GM13977 (cell line): ENCODE measurements at regions not wholly inside any gene's neighbourhood (a gene's known extent, or its start where the extent isn't known, plus 50 kb on each side); places are given as distances from the start of the nearest gene placed in this dataset.

Experiments
- DNase-seq: peaks from one replicate; pipeline ENCODE4 v3.0.0; 2012; ENCODE audit warnings: low spot score
- CTCF ChIP-seq: IDR thresholded peaks from 2 replicates; pipeline ENCODE4 v1.5.1; 2012; ENCODE audit warnings: mild to moderate bottlenecking, control low read depth; ENCODE audit not compliant: insufficient read depth; ENCODE audit errors: extremely low read depth, missing control alignments
- in situ Hi-C: fragments of 300-500 bp; cut with MboI; formaldehyde crosslinking; loops from one replicate; pipeline ENCODE4 v1.12.0; 2022; ENCODE audit warnings: low sequenced_read_pairs, low pct_unique_long_range_greater_than_20kb, mixed read lengths, inconsistent platforms; ENCODE audit not compliant: unreplicated experiment

- in situ Hi-C loops: no loop called here
- DNase-seq: peak; percentile 38
- TF ChIP-seq CTCF: peak; percentile 29
Measured at GRCh38 chr1:243946946-243947345, 96.9 kb upstream of the AKT3 start.

GRCh38 chr1:243946253-243946652 lies 96.2 kb upstream of the AKT3 start:
- in situ Hi-C loops: no loop called here
- no peak for TF ChIP-seq CTCF
- DNase-seq: no peak

DNA sequence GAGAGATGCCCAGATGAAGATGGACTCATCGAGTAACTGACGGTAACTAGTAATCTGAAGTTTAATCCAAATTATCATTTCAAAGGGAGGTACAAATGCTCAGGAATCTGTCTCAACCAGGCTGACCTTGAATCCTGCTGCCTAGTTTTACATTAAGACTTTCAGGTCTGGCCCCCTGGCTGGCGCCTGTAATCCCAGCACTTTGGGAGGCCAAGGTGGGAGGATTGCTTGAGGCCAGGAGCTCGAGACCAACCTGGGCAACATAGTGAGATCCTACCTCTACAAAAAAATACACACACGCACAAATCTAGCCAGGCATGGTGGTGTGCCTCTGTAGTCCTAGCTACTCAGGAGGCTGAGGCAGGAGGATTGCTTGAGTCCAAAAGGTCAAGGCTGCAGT lies 95.7 kb upstream of the AKT3 start:
- no peak for TF ChIP-seq CTCF
- in situ Hi-C loops: no loop called here
- DNase-seq: no peak

- in situ Hi-C loops: no loop called here
- no peak for DNase-seq
- TF ChIP-seq CTCF: no peak
Measured at GRCh38 chr1:243944429-243945160, 94.6 kb upstream of the AKT3 start.

GRCh38 chr1:243943671-243944428 lies 93.8 kb upstream of the AKT3 start:
- in situ Hi-C loops: no loop called here
- DNase-seq: no peak
- no peak for TF ChIP-seq CTCF

- no peak for DNase-seq
- in situ Hi-C loops: no loop called here
- TF ChIP-seq CTCF: no peak
Measured at GRCh38 chr1:243942196-243943150, 92.4 kb upstream of the AKT3 start.
